Neutrophil (primary cell): ENCODE measurements at regions not wholly inside any gene's neighbourhood (a gene's known extent, or its start where the extent isn't known, plus 50 kb on each side); places are given as distances from the start of the nearest gene placed in this dataset.
"Not testable (repeated sequence)": the region's sequence is repeated elsewhere in the genome, so short reads cannot be mapped to it uniquely, and the experiment has no call there.

Experiments used
- H3K27ac ChIP-seq: fragments of 200-600 bp; sonication (generic); 2 replicates; pipeline ENCODE4 v1.5.1; 2016; ENCODE audit warnings: mild to moderate bottlenecking, moderate library complexity
- H3K27me3 ChIP-seq: fragments of 200-600 bp; sonication (generic); 2 replicates; pipeline ENCODE4 v1.6.0; 2016; ENCODE audit warnings: mild to moderate bottlenecking
- H3K36me3 ChIP-seq: fragments of 200-600 bp; sonication (generic); 2 replicates; pipeline ENCODE4 v1.5.1; 2017
- H3K4me1 ChIP-seq, 2 experiments: fragments of 200-600 bp in 1 of 2; sonication (generic) in 1 of 2; 1 replicate in 1 of 2; 2 replicates in 1 of 2; pipeline versions ENCODE4 v1.5.1 to v1.6.1; 2013 to 2016; ENCODE audit warnings: low read depth in 1 of 2, low read length in 1 of 2, mild to moderate bottlenecking in 1 of 2, moderate library complexity in 1 of 2; ENCODE audit not compliant: control insufficient read depth in 1 of 2, insufficient read depth in 1 of 2
- H3K4me3 ChIP-seq, 2 experiments: fragments of 200-600 bp in 1 of 2; sonication (generic) in 1 of 2; 1 replicate in 1 of 2; 2 replicates in 1 of 2; pipeline ENCODE4 v1.5.1; 2013 to 2016; ENCODE audit warnings: low read depth in 1 of 2, low read length in 1 of 2, mild to moderate bottlenecking in 1 of 2, moderate library complexity in 1 of 2
- H3K9me3 ChIP-seq: fragments of 200-600 bp; sonication (generic); 2 replicates; pipeline ENCODE4 v1.5.1; 2016
- CTCF ChIP-seq: fragments of 200-600 bp; sonication (generic); IDR thresholded peaks from 2 replicates; pipeline ENCODE4 v1.5.1; 2016; ENCODE audit warnings: antibody characterized with exemption

- Histone ChIP-seq H3K36me3 (no peaks in the 10 kb centered on the region), H3K27me3 (no peaks in the 10 kb centered on the region)
Observed at GRCh38 chr4:12644261-12644660, 839.9 kb downstream of the RAB28 start.

GRCh38 chr4:12636191-12636590 is 847.9 kb downstream of the RAB28 start:
- Histone ChIP-seq H3K27ac (no peak overlapping the region), H3K36me3 (no peaks in the 10 kb centered on the region), H3K9me3 (no peaks in the 10 kb centered on the region), H3K4me1 (no peaks in the 10 kb centered on the region), H3K27me3 (no peaks in the 10 kb centered on the region), H3K4me3 (no peak overlapping the region)
- no peak for TF ChIP-seq CTCF

More at GRCh38 chr4:12644261-12644660, 839.9 kb downstream of the RAB28 start:
- H3K27ac ChIP-seq: no peak overlapping the region
- H3K4me1 ChIP-seq: no peaks in the 10 kb centered on the region
- no peaks in the 10 kb centered on the region for H3K9me3 ChIP-seq
- TF ChIP-seq CTCF: no peak
- H3K4me3 ChIP-seq: no peak overlapping the region

GRCh38 chr4:12635629-12636028 is 848.5 kb downstream of the RAB28 start:
- no peaks in the 10 kb centered on the region for H3K27me3 ChIP-seq
- H3K4me1 ChIP-seq: no peaks in the 10 kb centered on the region
- H3K9me3 ChIP-seq: no peaks in the 10 kb centered on the region
- no peaks in the 10 kb centered on the region for H3K36me3 ChIP-seq
- H3K4me3 ChIP-seq: no peak overlapping the region
- TF ChIP-seq CTCF: no peak
- no peak overlapping the region for H3K27ac ChIP-seq

GRCh38 chr4:12633053-12633651 is 851.0 kb downstream of the RAB28 start:
- H3K9me3 ChIP-seq: no peaks in the 10 kb centered on the region
- H3K4me1 ChIP-seq: no peaks in the 10 kb centered on the region
- no peak overlapping the region for H3K27ac ChIP-seq
- no peaks in the 10 kb centered on the region for H3K36me3 ChIP-seq
- H3K27me3 ChIP-seq: no peaks in the 10 kb centered on the region
- no peak overlapping the region for H3K4me3 ChIP-seq
- peak; percentile 84 for TF ChIP-seq CTCF

- H3K4me1 ChIP-seq: no peaks in the 10 kb centered on the region
- no peaks in the 10 kb centered on the region for H3K27me3 ChIP-seq
- H3K27ac ChIP-seq: no peak overlapping the region
- H3K4me3 ChIP-seq: no peak overlapping the region
- H3K36me3 ChIP-seq: no peaks in the 10 kb centered on the region
- no peaks in the 10 kb centered on the region for H3K9me3 ChIP-seq
- no peak for TF ChIP-seq CTCF
Observed at GRCh38 chr4:12615822-12616221, 868.3 kb downstream of the RAB28 start.

- H3K4me3 ChIP-seq: no peak overlapping the region
- TF ChIP-seq CTCF: no peak
- no peaks in the 10 kb centered on the region for H3K4me1 ChIP-seq
- no peaks in the 10 kb centered on the region for H3K27me3 ChIP-seq
- H3K27ac ChIP-seq: no peak overlapping the region
- H3K36me3 ChIP-seq: no peaks in the 10 kb centered on the region
- H3K9me3 ChIP-seq: no peaks in the 10 kb centered on the region
Observed at GRCh38 chr4:12612876-12613275, 871.3 kb downstream of the RAB28 start.

- not testable (repeated sequence) for H3K4me3 ChIP-seq, H3K36me3 ChIP-seq, H3K9me3 ChIP-seq, H3K4me1 ChIP-seq, H3K27me3 ChIP-seq, H3K27ac ChIP-seq
Observed at GRCh38 chr4:12609212-12609875, 874.8 kb downstream of the RAB28 start.
